Lung (tissue), 11 donors: ENCODE measurements at regions not wholly inside any gene's neighbourhood (a gene's known extent, or its start where the extent isn't known, plus 50 kb on each side); places are given as distances from the start of the nearest gene placed in this dataset.
"Not testable (repeated sequence)": the region's sequence is repeated elsewhere in the genome, so short reads cannot be mapped to it uniquely, and the experiment has no call there.

Experiments
- ATAC-seq: fragments of 200-7000 bp; cut with Tn5 transposase; one replicate; pipeline ENCODE4 v1.9.1; 2020; ENCODE audit warnings: moderate number of reproducible peaks; ENCODE audit not compliant: insufficient read depth, low FRiP score
- DNase-seq, 3 donors: peaks; one replicate each; pipeline ENCODE4 v3.0.0-alpha.2; 2013 to 2017
- H3K27ac ChIP-seq, 2 donors: one replicate each; pipeline ENCODE4 v1.5.1; 2013; ENCODE audit warnings: mild to moderate bottlenecking in 2 of 2, moderate library complexity in 2 of 2, control low read depth in 1 of 2, inconsistent platforms in 1 of 2, low read depth in 1 of 2, low read length in 1 of 2
- H3K27me3 ChIP-seq, 3 donors: one replicate each; pipeline ENCODE4 v1.5.1; 2013; ENCODE audit warnings: low read length in 2 of 3; ENCODE audit not compliant: control insufficient read depth in 3 of 3, insufficient read depth in 3 of 3
- H3K36me3 ChIP-seq, 4 donors: one replicate each; pipeline ENCODE4 v1.5.1; 2013; ENCODE audit warnings: low read length in 4 of 4, mild to moderate bottlenecking in 1 of 4, moderate library complexity in 1 of 4; ENCODE audit not compliant: control insufficient read depth in 4 of 4, insufficient read depth in 4 of 4
- H3K4me1 ChIP-seq, 5 donors: one replicate each; pipeline ENCODE4 v1.5.1; 2013; ENCODE audit warnings: low read length in 5 of 5, mild to moderate bottlenecking in 2 of 5, moderate library complexity in 1 of 5; ENCODE audit not compliant: control insufficient read depth in 5 of 5, insufficient read depth in 5 of 5
- H3K4me3 ChIP-seq: one replicate; pipeline ENCODE4 v1.5.1; 2013; ENCODE audit warnings: mild to moderate bottlenecking, control low read depth, moderate library complexity
- H3K9ac ChIP-seq, 2 donors: one replicate each; pipeline ENCODE4 v1.5.1; 2013; ENCODE audit warnings: low read length in 2 of 2, control low read depth in 1 of 2; ENCODE audit not compliant: insufficient read depth in 1 of 2
- H3K9me3 ChIP-seq, 4 donors: one replicate each; pipeline ENCODE4 v1.5.1; 2013; ENCODE audit warnings: low read length in 3 of 4, mild to moderate bottlenecking in 1 of 4, moderate library complexity in 1 of 4; ENCODE audit not compliant: control insufficient read depth in 4 of 4, insufficient read depth in 3 of 4
- WGBS, 2 donors: extraction: QIAGEN DNeasy Blood & Tissue Kit; methylation state at CpG; one replicate each; pipeline ENCODE4 v1.1.7; 2013; 5-methylcytosine and 5-hydroxymethylcytosine counted together
- TF ChIP-seq, protein P1 (sequence below): IDR thresholded peaks from 2 replicates; pipeline ENCODE4 v1.5.1; 2012; ENCODE audit warnings: mild to moderate bottlenecking; ENCODE audit errors: control extremely low read depth, extremely low read depth
- donor health status: control.
- donor health status: control.
- donor health status: Bipolar disorder and iron deficiency.
- donor health status: healthy.
- donor health status: DM: yes; HTN: yes; CAD: no.

DNA sequence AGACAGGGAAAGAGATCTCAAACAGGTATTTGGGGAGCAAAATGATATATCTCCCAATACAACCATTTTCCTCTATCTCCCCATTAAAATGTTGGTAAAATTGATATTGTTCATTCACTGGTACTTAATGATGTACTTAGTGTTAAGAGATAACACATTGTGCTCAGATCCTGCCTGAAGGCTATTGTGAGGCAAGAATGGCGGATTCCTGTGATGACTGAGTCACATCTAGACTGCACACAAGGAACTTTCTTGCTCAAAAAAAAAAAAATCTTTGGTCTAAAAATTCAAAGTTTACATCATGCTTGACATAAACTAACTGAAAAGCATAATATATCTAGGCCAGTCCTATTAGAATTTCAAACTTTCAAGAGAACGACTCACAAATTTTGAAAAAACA is 171.1 kb upstream of the TTC14 start:
- no peak for DNase-seq
- ATAC-seq: no peak
- no peaks in the 10 kb centered on the region for H3K36me3 ChIP-seq
- 80 to 86% methylated on average over 2 of the region's 2 CpGs for WGBS, 2 donors
- TF ChIP-seq, protein P1, sequence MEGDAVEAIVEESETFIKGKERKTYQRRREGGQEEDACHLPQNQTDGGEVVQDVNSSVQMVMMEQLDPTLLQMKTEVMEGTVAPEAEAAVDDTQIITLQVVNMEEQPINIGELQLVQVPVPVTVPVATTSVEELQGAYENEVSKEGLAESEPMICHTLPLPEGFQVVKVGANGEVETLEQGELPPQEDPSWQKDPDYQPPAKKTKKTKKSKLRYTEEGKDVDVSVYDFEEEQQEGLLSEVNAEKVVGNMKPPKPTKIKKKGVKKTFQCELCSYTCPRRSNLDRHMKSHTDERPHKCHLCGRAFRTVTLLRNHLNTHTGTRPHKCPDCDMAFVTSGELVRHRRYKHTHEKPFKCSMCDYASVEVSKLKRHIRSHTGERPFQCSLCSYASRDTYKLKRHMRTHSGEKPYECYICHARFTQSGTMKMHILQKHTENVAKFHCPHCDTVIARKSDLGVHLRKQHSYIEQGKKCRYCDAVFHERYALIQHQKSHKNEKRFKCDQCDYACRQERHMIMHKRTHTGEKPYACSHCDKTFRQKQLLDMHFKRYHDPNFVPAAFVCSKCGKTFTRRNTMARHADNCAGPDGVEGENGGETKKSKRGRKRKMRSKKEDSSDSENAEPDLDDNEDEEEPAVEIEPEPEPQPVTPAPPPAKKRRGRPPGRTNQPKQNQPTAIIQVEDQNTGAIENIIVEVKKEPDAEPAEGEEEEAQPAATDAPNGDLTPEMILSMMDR: no peak
- no peaks in the 10 kb centered on the region for H3K27me3 ChIP-seq
- H3K9ac ChIP-seq: no peak overlapping the region
- H3K4me1 ChIP-seq: no peaks in the 10 kb centered on the region
- no peak overlapping the region for H3K4me3 ChIP-seq
- no peaks in the 10 kb centered on the region for H3K9me3 ChIP-seq
- no peak overlapping the region for H3K27ac ChIP-seq

DNA sequence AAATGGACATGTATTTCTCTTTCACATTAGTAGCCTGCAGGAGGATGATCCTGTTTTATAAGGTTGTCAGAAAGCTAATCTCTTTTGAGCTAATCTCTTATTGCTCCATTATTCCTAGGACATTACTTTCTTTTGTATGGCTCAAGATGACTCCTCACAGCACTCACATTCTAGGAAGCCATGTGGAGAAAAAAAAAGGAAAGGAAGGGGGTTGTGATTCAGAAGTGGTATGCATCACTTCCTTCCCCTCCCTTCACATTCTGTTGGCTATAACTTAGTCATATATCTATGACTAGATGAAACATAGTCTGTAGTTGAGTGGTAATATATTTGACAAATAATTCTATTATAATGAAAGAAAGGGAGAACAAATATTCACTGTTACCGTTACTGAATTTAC is 168.8 kb upstream of the TTC14 start:
- H3K36me3 ChIP-seq: no peaks in the 10 kb centered on the region
- H3K27me3 ChIP-seq: no peaks in the 10 kb centered on the region
- no peaks in the 10 kb centered on the region for H3K9me3 ChIP-seq
- TF ChIP-seq, protein P1: no peak
- ATAC-seq (no peak), DNase-seq (no peak)
- 79 to 85% methylated on average over 1 of the region's 1 CpG for WGBS, 2 donors
- no peaks in the 10 kb centered on the region for H3K4me1 ChIP-seq
- no peak overlapping the region for H3K4me3 ChIP-seq
- no peak overlapping the region for H3K27ac ChIP-seq
- no peak overlapping the region for H3K9ac ChIP-seq

DNA sequence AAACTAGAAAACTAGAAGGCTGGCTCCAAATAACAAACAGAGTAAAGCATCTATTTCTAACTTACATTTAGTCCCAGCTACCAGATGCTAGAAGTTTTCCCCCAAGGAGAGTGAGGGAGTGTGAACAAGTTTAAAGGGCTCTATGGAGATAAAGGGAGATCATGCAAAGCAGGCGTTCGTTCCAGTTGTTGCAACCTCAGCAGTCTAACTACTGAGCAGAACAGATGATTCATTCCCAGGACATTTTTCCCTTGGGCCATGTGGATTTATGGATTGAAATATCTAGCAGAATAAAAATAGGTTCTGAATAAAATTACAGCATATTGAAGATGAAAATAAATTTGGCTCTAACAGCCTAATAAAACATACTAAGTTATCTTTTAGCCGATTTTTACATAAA is 154.8 kb upstream of the TTC14 start:
- 80 to 86% methylated on average over 3 of the region's 3 CpGs for WGBS, 2 donors
- no peak for ATAC-seq

DNA sequence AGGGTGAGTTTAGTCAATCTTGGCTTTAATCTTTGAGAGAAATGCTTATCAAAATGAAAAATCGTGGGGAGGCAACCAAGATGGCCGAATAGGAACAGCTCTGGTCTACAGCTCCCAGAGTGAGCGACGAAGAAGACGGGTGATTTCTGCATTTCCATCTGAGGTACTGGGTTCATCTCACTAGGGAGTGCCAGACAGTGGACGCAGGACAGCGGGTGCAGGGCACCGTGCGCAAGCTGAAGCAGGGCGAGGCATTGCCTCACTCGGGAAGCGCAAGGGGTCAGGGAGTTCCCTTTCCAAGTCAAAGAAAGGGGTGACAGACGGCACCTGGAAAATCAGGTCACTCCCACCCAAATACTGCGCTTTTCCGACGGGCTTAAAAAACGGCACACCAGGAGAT is 153.6 kb upstream of the TTC14 start:
- WGBS, 2 donors: 88 to 92% methylated on average over 17 of the region's 17 CpGs
- not testable (repeated sequence) for H3K9ac ChIP-seq, H3K36me3 ChIP-seq, H3K4me1 ChIP-seq, H3K9me3 ChIP-seq, H3K27ac ChIP-seq, ATAC-seq, DNase-seq, H3K27me3 ChIP-seq, H3K4me3 ChIP-seq

More for the DNA sequence above, 154.8 kb upstream of the TTC14 start:
- Histone ChIP-seq H3K27ac (no peak overlapping the region), H3K4me3 (no peak overlapping the region), H3K36me3 (no peaks in the 10 kb centered on the region), H3K27me3 (no peaks in the 10 kb centered on the region), H3K4me1 (no peaks in the 10 kb centered on the region), H3K9me3 (peaks cover 0 to 6% (median 0%) of the 10 kb centered on the region in 4 donors), H3K9ac (no peak overlapping the region)
- no peak for DNase-seq
- TF ChIP-seq, protein P1: no peak
